BJ (cell line): ENCODE measurements at regions not wholly inside any gene's neighbourhood (a gene's known extent, or its start where the extent isn't known, plus 50 kb on each side); places are given as distances from the start of the nearest gene placed in this dataset.

Experiments
- CTCF ChIA-PET: fragments of 350-600 bp; formaldehyde crosslinking; extraction: SDS; loops from one replicate; lab custom pipeline; 2021; ENCODE audit warnings: antibody characterized with exemption, inconsistent platforms; lab: Yijun Ruan, JAX
- POLR2A ChIA-PET: fragments of 300-600 bp; sonication (Branson Sonifier 250); formaldehyde crosslinking; extraction: SDS; loops from one replicate; lab custom pipeline; 2021; ENCODE audit warnings: antibody characterized with exemption; lab: Charles Lee
- DNase-seq: peaks from one replicate; pipeline ENCODE4 v3.0.0-alpha.2; 2011; ENCODE audit warnings: low read depth
- H3K27me3 ChIP-seq: 2 replicates; pipeline ENCODE4 v1.6.0; 2011; ENCODE audit warnings: low read length; ENCODE audit not compliant: control insufficient read depth, insufficient read depth
- H3K36me3 ChIP-seq: 2 replicates; pipeline ENCODE4 v1.5.1; 2011; ENCODE audit warnings: low read length; ENCODE audit not compliant: control insufficient read depth, insufficient read depth
- H3K4me3 ChIP-seq: 2 replicates; pipeline ENCODE4 v1.5.1; 2011; ENCODE audit warnings: low read depth, mild to moderate bottlenecking, control low read depth, low read length
- CTCF ChIP-seq: IDR thresholded peaks from 2 replicates; pipeline ENCODE4 v1.5.1; 2011; ENCODE audit warnings: low read depth, mild to moderate bottlenecking, control low read depth, inconsistent platforms, low read length, moderate library complexity; ENCODE audit not compliant: insufficient read depth

GRCh38 chr3:70657454-70657853, 345.0 kb upstream of the MDFIC2 start:
- TF ChIP-seq CTCF = no peak
- DNase-seq = no peak
- Histone ChIP-seq H3K27me3 (peaks cover 2% of the 10 kb centered on the region; the same call in 1 of the 2 replicates), H3K36me3 (no peaks in the 10 kb centered on the region), H3K4me3 (no peak overlapping the region)
- CTCF ChIA-PET = no interaction called here
- POLR2A ChIA-PET = no interaction called here

GRCh38 chr3:70647823-70648222, 335.4 kb upstream of the MDFIC2 start:
- Histone ChIP-seq H3K36me3 (no peaks in the 10 kb centered on the region), H3K27me3 (no peaks in the 10 kb centered on the region), H3K4me3 (no peak overlapping the region)
- no peak for TF ChIP-seq CTCF
- ChIA-PET CTCF (no interaction called here), POLR2A (no interaction called here)
- no peak for DNase-seq

GRCh38 chr3:70647094-70647493, 334.7 kb upstream of the MDFIC2 start:
- no peaks in the 10 kb centered on the region for H3K36me3 ChIP-seq
- CTCF ChIA-PET = no interaction called here
- H3K4me3 ChIP-seq = no peak overlapping the region
- no peaks in the 10 kb centered on the region for H3K27me3 ChIP-seq
- no peak for TF ChIP-seq CTCF
- POLR2A ChIA-PET = no interaction called here
- no peak for DNase-seq

GRCh38 chr3:70646635-70647034, 334.2 kb upstream of the MDFIC2 start:
- DNase-seq = no peak
- CTCF ChIA-PET = interaction anchor here (0.7 kb wide), 1 partner anchor 25 kb away, joined by 3 read pairs; no protein-coding TSS in a partner anchor
- Histone ChIP-seq H3K27me3 (no peaks in the 10 kb centered on the region), H3K4me3 (no peak overlapping the region), H3K36me3 (no peaks in the 10 kb centered on the region)
- no peak for TF ChIP-seq CTCF
- POLR2A ChIA-PET = no interaction called here

- CTCF ChIA-PET = no interaction called here
- POLR2A ChIA-PET = no interaction called here
- TF ChIP-seq CTCF = no peak
- no peak for DNase-seq
- H3K27me3 ChIP-seq = no peaks in the 10 kb centered on the region; the same call in 1 of the 2 replicates
- no peak overlapping the region for H3K4me3 ChIP-seq
- no peaks in the 10 kb centered on the region for H3K36me3 ChIP-seq
Measured at GRCh38 chr3:70640481-70640880, 328.0 kb upstream of the MDFIC2 start.
